ENCODE measurements at regions not wholly inside any gene's neighbourhood (a gene's known extent, or its start where the extent isn't known, plus 50 kb on each side); places are given as distances from the start of the nearest gene placed in this dataset.

- no peak for TF ChIP-seq EZH2 (IDR thresholded peaks at IDR 0.05; ENCODE audit: borderline replicate concordance, low read depth, low read length, severe bottlenecking)
- TF ChIP-seq CTCF (IDR thresholded peaks at IDR 0.05; ENCODE audit: borderline replicate concordance, extremely low read depth, low read length, poor library complexity, severe bottlenecking): no peak
- Histone ChIP-seq H3K27ac (ENCODE audit: low read length) (no peak overlapping the region), H3K9ac (ENCODE audit: low read depth, low read length) (no peak overlapping the region), H3K4me3 (ENCODE audit: low read depth in 1 of 2, low read length in 2 of 2) (no peak overlapping the region), H3K27me3 (ENCODE audit: insufficient read depth, low read length, poor library complexity) (peaks cover 3% of the 10 kb centered on the region), H3K79me2 (ENCODE audit: insufficient read depth, low read length) (no peaks in the 10 kb centered on the region), H3K36me3 (ENCODE audit: insufficient read depth, low read length) (no peaks in the 10 kb centered on the region), H3K4me1 (ENCODE audit: insufficient read depth, low read length) (no peaks in the 10 kb centered on the region), H3K4me2 (ENCODE audit: insufficient read depth, low read length) (no peak overlapping the region), H4K20me1 (ENCODE audit: insufficient read depth, low read length) (no peaks in the 10 kb centered on the region), H3K9me3 (ENCODE audit: insufficient read depth, low read length, severe bottlenecking) (peaks cover 8% of the 10 kb centered on the region), H2AFZ (ENCODE audit: low read depth, low read length) (no peak overlapping the region)
- DNase-seq (no peak), ATAC-seq (ENCODE audit: insufficient read depth, low read depth) (no peak)
Observed at GRCh38 chr6:170172825-170173256, 118.0 kb downstream of the DLL1 start.

- TF ChIP-seq CTCF (IDR thresholded peaks at IDR 0.05; ENCODE audit: borderline replicate concordance, extremely low read depth, low read length, poor library complexity, severe bottlenecking): no peak
- no peak for TF ChIP-seq EZH2 (IDR thresholded peaks at IDR 0.05; ENCODE audit: borderline replicate concordance, low read depth, low read length, severe bottlenecking)
- no peak overlapping the region for H3K9ac ChIP-seq (ENCODE audit: low read depth, low read length)
- no peaks in the 10 kb centered on the region for H3K4me1 ChIP-seq (ENCODE audit: insufficient read depth, low read length)
- peaks cover 3% of the 10 kb centered on the region for H3K27me3 ChIP-seq (ENCODE audit: insufficient read depth, low read length, poor library complexity)
- peaks cover 10% of the 10 kb centered on the region for H3K9me3 ChIP-seq (ENCODE audit: insufficient read depth, low read length, severe bottlenecking)
- no peak overlapping the region for H2AFZ ChIP-seq (ENCODE audit: low read depth, low read length)
- no peak for DNase-seq
- no peaks in the 10 kb centered on the region for H4K20me1 ChIP-seq (ENCODE audit: insufficient read depth, low read length)
- no peak overlapping the region for H3K4me3 ChIP-seq (ENCODE audit: low read depth in 1 of 2, low read length in 2 of 2)
- no peaks in the 10 kb centered on the region for H3K79me2 ChIP-seq (ENCODE audit: insufficient read depth, low read length)
- no peak for ATAC-seq (ENCODE audit: insufficient read depth, low read depth)
- no peak overlapping the region for H3K4me2 ChIP-seq (ENCODE audit: insufficient read depth, low read length)
- H3K27ac ChIP-seq (ENCODE audit: low read length): no peak overlapping the region
- no peaks in the 10 kb centered on the region for H3K36me3 ChIP-seq (ENCODE audit: insufficient read depth, low read length)
Observed at GRCh38 chr6:170172392-170172791, 118.5 kb downstream of the DLL1 start.

- TF ChIP-seq CTCF (IDR thresholded peaks at IDR 0.05; ENCODE audit: borderline replicate concordance, extremely low read depth, low read length, poor library complexity, severe bottlenecking): no peak
- TF ChIP-seq EZH2 (IDR thresholded peaks at IDR 0.05; ENCODE audit: borderline replicate concordance, low read depth, low read length, severe bottlenecking): no peak
- Histone ChIP-seq H3K9ac (ENCODE audit: low read depth, low read length) (no peak overlapping the region), H3K4me2 (ENCODE audit: insufficient read depth, low read length) (no peak overlapping the region), H3K36me3 (ENCODE audit: insufficient read depth, low read length) (no peaks in the 10 kb centered on the region), H3K79me2 (ENCODE audit: insufficient read depth, low read length) (no peaks in the 10 kb centered on the region), H3K27me3 (ENCODE audit: insufficient read depth, low read length, poor library complexity) (peaks cover 3% of the 10 kb centered on the region), H2AFZ (ENCODE audit: low read depth, low read length) (no peak overlapping the region), H3K4me3 (ENCODE audit: low read depth in 1 of 2, low read length in 2 of 2) (no peak overlapping the region), H3K9me3 (ENCODE audit: insufficient read depth, low read length, severe bottlenecking) (peaks cover 10% of the 10 kb centered on the region), H3K4me1 (ENCODE audit: insufficient read depth, low read length) (no peaks in the 10 kb centered on the region), H4K20me1 (ENCODE audit: insufficient read depth, low read length) (no peaks in the 10 kb centered on the region), H3K27ac (ENCODE audit: low read length) (no peak overlapping the region)
- ATAC-seq (ENCODE audit: insufficient read depth, low read depth) (no peak), DNase-seq (no peak)
Observed at GRCh38 chr6:170167657-170168159, 123.2 kb downstream of the DLL1 start.

All from DND-41 (cell line).